Parathyroid adenoma (tissue), 2 donors: ENCODE measurements at regions not wholly inside any gene's neighbourhood (a gene's known extent, or its start where the extent isn't known, plus 50 kb on each side); places are given as distances from the start of the nearest gene placed in this dataset.

Experiments used
- H2AFZ ChIP-seq: fragments of 300-600 bp; sonication (generic); one replicate; pipeline ENCODE4 v1.7.0; 2017; ENCODE audit warnings: antibody characterized with exemption, mild to moderate bottlenecking
- H3K27ac ChIP-seq: fragments of 300-600 bp; sonication (generic); one replicate; pipeline ENCODE4 v1.7.0; 2017
- H3K27me3 ChIP-seq: fragments of 300-600 bp; sonication (generic); one replicate; pipeline ENCODE4 v1.7.0; 2017; ENCODE audit warnings: low read length; ENCODE audit not compliant: control insufficient read depth, insufficient read depth
- H3K36me3 ChIP-seq: fragments of 300-600 bp; sonication (generic); one replicate; pipeline ENCODE4 v1.7.0; 2017; ENCODE audit warnings: low read length; ENCODE audit not compliant: control insufficient read depth, insufficient read depth
- H3K4me1 ChIP-seq: fragments of 300-600 bp; sonication (generic); one replicate; pipeline ENCODE4 v1.7.0; 2017; ENCODE audit warnings: control low read depth
- H3K4me2 ChIP-seq: fragments of 300-600 bp; sonication (generic); one replicate; pipeline ENCODE4 v1.7.0; 2017; ENCODE audit warnings: low read length
- H3K4me3 ChIP-seq: fragments of 300-600 bp; sonication (generic); one replicate; pipeline ENCODE4 v1.7.0; 2017; ENCODE audit warnings: low read depth, low read length
- H3K79me2 ChIP-seq: fragments of 300-600 bp; sonication (generic); one replicate; pipeline ENCODE4 v1.7.0; 2017; ENCODE audit warnings: control low read depth
- H3K9ac ChIP-seq: fragments of 300-600 bp; sonication (generic); one replicate; pipeline ENCODE4 v1.7.0; 2017; ENCODE audit warnings: mild to moderate bottlenecking
- H3K9me3 ChIP-seq: fragments of 300-600 bp; sonication (generic); one replicate; pipeline ENCODE4 v1.7.0; 2017; ENCODE audit warnings: low read length; ENCODE audit not compliant: control insufficient read depth
- TF ChIP-seq, protein P1 (sequence below): fragments of 300-600 bp; sonication (generic); IDR thresholded peaks from one replicate; pipeline ENCODE4 v1.7.0; 2017; ENCODE audit warnings: antibody characterized with exemption, mild to moderate bottlenecking
- donor health status: primary hyperparathyroidism.

DNA sequence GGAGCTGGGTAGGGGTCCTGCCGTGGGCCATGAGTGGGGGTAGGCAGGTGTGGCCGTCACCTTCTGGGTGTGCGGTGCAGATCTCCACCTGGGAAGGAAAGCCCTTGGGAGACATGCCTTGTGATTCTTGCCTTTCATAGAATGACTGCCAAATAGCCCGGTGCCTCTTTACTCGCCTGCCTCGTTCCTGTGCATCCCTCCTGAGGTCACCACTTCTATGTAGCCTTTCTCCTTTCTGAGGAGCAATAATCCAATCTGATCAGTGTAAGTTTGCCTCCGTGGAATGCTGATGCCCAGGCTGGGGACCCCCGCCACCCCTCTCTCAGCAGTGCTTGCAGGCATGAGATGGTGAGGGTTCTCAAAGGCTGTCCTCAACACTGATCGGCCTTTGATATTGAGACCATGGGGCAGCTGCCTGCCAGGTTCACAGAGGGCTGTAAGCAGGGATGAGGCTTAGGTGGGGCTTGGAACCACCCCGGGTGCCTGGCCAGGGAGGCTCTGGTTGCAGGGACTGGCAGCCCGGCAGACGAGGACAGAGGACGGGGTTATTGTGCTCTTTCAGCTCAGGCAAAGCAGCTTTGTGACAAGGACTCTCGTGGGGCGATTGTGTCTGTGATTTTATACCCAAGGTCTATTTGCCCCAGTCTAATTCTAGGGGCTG lies 86.1 kb upstream of the WNT7B start:
- H3K4me3 ChIP-seq = no peak overlapping the region
- no peak overlapping the region for H2AFZ ChIP-seq
- no peak overlapping the region for H3K4me2 ChIP-seq
- no peaks in the 10 kb centered on the region for H3K9me3 ChIP-seq
- no peak overlapping the region for H3K27ac ChIP-seq
- H3K79me2 ChIP-seq = peaks cover 49% of the 10 kb centered on the region
- no peaks in the 10 kb centered on the region for H3K27me3 ChIP-seq
- no peak overlapping the region for H3K9ac ChIP-seq
- no peaks in the 10 kb centered on the region for H3K4me1 ChIP-seq
- TF ChIP-seq, protein P1, sequence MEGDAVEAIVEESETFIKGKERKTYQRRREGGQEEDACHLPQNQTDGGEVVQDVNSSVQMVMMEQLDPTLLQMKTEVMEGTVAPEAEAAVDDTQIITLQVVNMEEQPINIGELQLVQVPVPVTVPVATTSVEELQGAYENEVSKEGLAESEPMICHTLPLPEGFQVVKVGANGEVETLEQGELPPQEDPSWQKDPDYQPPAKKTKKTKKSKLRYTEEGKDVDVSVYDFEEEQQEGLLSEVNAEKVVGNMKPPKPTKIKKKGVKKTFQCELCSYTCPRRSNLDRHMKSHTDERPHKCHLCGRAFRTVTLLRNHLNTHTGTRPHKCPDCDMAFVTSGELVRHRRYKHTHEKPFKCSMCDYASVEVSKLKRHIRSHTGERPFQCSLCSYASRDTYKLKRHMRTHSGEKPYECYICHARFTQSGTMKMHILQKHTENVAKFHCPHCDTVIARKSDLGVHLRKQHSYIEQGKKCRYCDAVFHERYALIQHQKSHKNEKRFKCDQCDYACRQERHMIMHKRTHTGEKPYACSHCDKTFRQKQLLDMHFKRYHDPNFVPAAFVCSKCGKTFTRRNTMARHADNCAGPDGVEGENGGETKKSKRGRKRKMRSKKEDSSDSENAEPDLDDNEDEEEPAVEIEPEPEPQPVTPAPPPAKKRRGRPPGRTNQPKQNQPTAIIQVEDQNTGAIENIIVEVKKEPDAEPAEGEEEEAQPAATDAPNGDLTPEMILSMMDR = no peak
- H3K36me3 ChIP-seq = no peaks in the 10 kb centered on the region

DNA sequence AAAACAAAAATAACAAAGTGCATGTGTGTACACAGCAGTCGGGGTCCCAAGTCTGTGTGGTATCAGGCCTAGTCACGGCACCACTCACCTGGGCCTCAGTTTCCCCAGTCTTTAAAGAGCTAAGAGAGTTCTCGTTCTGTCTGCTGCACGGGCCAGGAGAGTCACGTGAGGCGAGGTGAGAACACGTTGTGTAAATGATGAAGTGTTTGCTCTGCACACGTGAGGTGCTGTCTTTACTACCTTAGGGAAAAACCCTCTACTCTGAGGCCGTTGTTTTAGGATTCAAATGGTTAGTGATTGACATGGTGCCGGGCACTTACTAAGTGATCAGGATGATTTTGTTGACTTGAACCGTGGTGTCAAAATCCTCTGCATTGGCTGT lies 86.5 kb upstream of the PPARA start:
- Histone ChIP-seq H3K36me3 (no peaks in the 10 kb centered on the region), H3K4me3 (no peak overlapping the region), H2AFZ (no peak overlapping the region), H3K4me2 (no peak overlapping the region), H3K9ac (no peak overlapping the region), H3K79me2 (peaks cover 45% of the 10 kb centered on the region), H3K27me3 (no peaks in the 10 kb centered on the region), H3K9me3 (no peaks in the 10 kb centered on the region), H3K4me1 (no peaks in the 10 kb centered on the region), H3K27ac (peak overlapping the region; percentile 24)
- TF ChIP-seq, protein P1 = no peak

DNA sequence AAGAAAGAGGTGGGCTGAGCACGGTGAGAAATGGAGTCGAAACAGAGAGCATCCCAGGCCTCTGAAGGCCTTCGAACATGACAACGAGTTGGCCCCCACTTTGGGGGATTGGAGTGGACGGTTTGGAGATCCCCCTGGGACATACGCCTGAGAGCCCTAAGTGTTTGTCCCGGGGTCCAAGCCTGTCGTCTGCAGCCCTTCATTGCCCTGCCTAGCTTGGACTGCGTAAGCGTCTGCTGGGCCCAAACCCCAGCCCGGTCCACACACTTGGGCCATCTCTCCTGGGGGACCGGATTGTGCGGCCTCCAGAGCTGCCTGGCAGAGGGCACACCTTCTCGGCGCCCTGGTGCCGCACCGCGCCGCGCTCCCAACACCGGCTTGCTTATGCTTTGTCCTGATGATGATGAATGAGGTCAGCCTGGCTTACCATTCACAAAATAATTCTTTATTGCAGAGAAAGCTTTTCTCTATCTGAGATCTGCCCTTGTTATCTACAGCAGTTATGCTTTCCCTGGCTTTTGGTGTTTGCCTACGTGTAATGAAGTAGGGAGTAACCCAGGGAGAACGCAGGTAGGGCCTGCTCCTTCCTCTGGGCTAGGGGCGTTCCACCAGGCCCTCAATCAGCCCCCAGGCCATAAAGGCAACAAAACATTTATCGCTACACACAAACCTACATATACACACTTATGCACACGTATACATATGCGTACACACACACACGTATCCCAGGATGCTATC lies 85.9 kb upstream of the PPARA start:
- Histone ChIP-seq H3K4me3 (no peak overlapping the region), H3K27ac (peak overlapping the region; percentile 24), H3K36me3 (no peaks in the 10 kb centered on the region), H3K4me1 (no peaks in the 10 kb centered on the region), H3K79me2 (peaks cover 40% of the 10 kb centered on the region), H2AFZ (no peak overlapping the region), H3K9me3 (no peaks in the 10 kb centered on the region), H3K27me3 (no peaks in the 10 kb centered on the region), H3K9ac (no peak overlapping the region), H3K4me2 (no peak overlapping the region)
- TF ChIP-seq, protein P1 = no peak

DNA sequence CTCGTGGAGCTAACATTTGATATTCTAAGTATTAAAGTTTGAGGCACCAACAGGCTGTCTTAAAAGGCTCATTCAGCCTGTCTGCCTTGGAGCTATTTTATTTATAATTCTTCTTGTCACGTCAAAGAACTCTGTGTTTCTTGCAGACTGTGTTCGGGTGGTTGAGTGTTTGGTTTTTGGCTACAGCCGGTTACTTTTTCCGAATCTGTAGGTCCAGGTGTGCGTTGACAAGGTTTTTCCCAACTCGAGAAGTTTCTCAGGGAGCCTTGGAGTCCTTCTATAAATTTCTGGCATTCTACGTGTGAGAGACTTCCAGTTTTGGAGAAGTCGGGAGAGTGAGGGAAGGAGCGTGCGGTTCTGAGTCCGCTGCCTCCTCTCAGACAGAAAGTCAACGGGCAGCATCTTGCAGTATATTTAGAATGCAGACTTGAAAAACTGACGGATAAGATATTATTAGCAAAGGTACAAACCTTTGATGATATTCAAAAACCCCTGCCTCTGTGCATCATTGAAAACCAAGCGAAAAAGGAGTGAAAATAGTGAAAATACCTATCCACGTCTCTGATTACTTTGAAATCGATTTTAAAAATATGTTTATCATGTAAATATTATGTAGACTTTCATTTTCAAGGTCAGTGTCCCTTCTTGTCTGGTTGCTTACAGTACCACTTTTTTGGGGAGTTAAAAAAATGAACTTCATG lies 85.2 kb upstream of the PPARA start:
- Histone ChIP-seq H3K27ac (peak overlapping the region; percentile 37), H3K9ac (no peak overlapping the region), H3K27me3 (no peaks in the 10 kb centered on the region), H3K9me3 (no peaks in the 10 kb centered on the region), H2AFZ (no peak overlapping the region), H3K79me2 (peaks cover 34% of the 10 kb centered on the region), H3K36me3 (no peaks in the 10 kb centered on the region), H3K4me3 (no peak overlapping the region), H3K4me2 (peak overlapping the region; percentile 7), H3K4me1 (peaks cover 2% of the 10 kb centered on the region)
- TF ChIP-seq, protein P1 = no peak
